ENCODE measurements at regions not wholly inside any gene's neighbourhood (a gene's known extent, or its start where the extent isn't known, plus 50 kb on each side); places are given as distances from the start of the nearest gene placed in this dataset.

DNA sequence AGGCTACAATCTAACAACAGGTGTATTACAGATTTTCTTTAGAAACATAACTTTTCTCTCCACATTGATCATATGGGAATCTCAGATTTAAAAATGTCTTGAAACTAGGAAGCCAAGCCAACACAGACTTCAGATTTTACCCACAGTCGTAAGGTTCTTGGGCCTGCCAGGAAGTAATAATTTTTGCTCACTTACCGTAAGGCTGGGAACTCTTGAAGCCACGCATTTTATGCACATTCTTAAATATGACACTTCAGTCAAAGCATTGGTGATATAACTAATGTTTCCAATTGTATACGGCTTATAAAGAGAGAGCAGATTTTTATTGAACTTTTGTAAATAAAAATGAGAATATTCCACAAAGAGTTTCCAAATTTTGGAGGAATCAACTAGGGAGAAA is 328.9 kb upstream of the TRPC7 start:
- no peak for DNase-seq (ENCODE audit: low read depth)

DNA sequence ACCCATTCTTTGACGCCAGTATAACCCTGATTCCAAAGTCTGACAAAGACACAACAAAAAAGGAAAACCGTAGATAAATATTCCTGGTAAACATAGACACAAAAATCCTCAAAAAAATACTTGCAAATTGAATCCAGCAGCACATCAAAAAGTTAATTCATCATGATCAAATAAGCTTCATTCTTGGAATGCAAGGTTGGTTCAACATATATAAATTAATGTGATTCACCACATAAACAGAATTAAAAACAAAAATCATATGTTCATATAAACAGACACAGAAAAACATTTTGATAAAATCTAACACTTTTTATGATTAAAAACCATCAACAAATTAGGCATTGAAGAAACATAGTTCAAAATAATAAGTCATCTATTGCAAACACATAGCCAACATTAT is 324.2 kb upstream of the TRPC7 start:
- DNase-seq (ENCODE audit: low read depth), result no peak

DNA sequence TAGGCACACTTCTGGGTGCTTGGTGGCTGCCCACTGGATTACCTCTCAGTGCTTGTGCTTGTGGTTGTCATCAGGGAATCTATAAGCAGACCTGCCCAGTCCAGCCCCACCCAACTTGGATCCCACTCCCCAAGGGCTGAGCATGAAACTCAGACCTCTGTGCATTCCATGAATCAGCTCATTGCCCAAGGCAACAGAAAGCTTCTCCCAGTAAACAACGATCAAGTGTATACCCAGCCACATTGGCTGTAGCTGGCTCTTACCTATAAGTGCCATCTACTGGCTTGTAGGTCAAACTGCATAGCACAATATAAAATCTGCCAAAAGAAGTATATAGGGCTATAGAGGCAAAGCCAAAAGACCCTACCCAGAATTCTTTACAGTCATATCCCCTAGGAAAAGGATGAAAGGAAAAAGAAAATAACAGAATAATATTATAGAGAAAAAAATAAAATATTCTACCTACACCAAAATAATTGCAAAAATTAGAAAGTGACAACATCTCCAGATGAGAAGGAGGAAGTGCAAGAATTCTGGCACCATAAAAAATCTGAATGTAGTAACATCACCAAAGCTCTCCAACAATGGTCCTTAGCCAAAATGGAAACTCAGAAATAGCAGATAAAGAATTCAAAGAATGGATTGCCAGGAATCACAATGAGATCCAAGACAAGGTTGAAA is 321.0 kb upstream of the TRPC7 start:
- no peak for DNase-seq (ENCODE audit: low read depth)

DNA sequence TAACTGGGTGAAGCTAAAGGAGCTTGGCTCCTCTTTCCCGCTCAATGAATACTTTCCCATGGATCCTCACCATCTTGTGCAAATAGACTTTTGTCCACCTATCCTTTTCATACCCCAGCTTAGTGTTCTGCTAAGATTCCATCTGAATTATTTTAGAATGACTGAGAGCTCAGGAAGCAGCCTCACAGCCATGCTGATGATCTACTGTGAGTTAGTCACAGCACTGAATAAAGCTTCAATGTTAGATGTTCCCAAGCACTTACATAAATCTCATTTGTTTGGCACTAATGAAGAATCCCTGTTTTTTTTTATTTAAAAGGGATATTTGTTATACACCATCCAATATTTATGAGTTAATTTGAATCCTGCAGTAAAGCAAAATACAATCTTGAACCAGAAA is 317.6 kb upstream of the TRPC7 start:
- no peak for DNase-seq (ENCODE audit: low read depth)

DNA sequence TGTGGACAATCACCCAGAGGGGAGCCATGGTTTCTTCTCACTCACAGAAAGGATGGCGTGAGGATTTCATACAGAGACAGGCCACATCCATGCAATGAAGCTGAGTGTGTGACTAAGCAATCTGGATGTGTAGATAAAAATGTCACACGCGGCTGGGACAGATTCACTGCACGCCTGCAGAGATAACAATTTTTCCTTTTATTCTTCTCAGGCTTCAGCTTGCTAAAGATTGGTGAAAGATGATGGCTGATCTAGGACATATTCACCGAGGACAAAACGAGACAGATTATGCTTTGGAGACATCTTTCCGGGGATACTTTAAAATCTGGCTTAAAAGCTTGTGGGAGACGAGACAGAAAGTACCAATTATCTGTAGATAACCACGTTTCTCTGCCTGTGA is 313.9 kb upstream of the TRPC7 start:
- no peak for DNase-seq (ENCODE audit: low read depth)

DNA sequence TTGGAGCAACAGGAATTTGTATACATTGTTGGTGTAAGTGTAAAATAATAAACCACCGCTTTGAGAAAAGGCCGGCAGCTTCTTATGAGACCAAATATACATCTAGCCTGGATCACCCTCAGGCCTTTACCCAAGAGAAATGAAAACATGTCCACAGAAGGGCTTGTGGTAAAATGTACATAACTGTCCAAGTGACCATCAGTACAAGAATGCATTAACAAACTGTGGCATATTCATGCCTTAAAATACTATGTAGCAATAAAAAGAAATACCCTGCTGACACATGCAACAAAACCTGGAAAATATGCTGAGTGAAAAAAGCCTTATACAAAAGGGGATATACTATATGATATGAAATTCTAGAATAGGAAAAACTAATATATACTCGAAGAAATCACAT is 311.9 kb upstream of the TRPC7 start:
- no peak for DNase-seq (ENCODE audit: low read depth)

DNA sequence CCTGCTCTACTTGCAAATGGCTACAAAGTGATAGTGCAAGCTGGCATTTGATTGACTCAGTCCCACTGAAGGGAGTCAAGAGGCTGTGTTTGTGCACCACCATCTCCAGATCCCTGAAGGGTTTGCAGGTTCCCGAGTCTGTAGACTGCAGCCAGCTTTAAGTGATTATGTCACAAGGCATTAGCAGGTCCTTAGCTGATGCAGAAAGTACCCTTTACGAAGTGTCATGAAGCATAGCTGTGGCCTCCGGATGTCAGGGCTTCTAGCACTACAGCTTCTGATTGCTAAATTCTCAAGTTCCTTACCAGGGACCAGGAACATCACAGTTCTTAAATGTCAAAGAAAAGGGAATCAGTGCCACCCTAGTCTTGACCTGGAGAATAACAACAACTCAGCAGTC is 311.3 kb upstream of the TRPC7 start:
- DNase-seq (ENCODE audit: low read depth), result no peak

DNA sequence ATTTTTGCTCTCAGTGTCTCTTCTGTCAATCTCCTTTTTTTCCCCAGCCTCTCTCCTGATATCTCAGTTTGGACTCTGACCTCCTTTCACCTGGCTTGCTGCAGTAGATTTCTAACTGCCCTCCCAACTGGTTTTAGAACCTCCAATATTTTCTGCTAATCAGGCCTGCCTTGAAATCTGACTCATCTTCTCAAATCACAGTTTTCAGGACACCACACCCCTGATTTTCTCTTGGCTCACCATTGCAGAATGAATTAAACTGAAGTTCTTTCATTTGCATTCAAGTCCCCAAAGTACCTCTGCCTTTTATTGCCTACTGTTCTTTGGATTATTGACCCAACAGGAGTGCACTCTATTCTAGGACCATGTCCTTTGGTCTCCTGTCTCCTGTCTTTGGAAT is 310.4 kb upstream of the TRPC7 start:
- no peak for DNase-seq (ENCODE audit: low read depth)

DNA sequence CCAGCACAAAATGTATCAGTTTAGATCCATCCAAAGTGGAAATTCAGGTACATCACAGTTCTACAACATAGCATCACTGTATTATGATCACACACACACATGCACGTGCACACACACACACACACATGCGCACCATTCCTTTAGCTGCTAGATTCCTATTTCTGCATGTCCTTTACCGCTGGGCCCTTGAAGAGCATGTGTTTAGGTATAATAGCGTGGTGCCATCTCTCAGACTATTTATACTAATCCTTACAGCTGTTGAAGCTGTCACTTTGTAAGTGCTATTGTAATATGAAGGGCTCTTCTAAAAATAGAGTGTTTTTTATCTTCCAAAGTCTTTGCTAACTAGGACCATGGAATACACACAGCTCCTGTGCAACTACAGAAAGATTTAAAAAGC is 308.8 kb upstream of the TRPC7 start:
- no peak for DNase-seq (ENCODE audit: low read depth)

DNA sequence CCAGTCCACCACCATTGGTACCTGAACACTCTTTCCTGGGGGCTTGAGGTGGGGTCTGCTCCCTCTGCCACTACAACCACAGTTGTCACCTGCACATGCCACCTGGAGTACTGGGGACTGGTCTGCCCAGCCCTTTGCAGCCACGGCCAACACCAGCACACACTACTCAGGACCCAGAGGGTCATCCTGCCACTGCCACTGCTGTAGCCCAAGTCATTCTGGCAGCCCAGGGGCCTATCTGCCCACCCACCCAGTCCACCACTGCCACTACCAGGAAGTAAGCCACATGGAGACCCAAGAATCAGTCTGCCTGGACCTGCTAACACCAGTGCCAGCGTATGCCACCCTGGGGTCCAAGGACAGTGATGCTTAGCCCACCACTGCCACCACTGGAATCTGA is 302.4 kb upstream of the TRPC7 start:
- DNase-seq (ENCODE audit: low read depth), result no peak

DNA sequence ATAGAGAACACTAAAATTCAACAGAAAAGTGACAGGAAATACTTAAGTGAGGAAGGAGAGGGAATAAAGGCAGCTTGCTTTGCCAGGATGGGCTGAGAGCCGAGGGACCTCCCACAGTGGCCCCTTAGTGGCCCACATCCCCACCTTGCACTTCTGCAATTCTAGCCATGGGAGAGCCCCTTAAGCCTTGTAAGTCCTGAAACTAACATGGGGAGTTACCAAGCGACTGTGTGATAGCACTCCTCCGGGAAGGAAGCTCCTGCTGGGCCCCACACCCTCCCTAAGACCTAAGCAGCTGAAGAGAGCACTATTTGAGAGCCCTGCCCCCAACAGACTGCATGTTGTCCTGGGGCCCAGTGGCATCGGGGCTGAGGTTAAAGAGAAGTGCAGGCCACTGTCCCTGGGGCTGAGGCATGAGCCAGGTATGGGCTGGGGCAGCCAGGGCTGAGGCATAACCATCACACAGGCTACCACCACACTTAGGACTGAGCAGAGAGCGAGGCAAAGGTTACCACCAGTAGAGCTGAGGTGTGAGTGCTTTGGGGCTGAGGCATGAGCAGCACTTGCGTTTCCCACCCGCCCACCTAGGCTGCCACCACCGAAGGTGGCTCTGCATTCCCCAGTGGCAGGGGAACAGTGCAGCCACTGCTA is 301.8 kb upstream of the TRPC7 start:
- no peak for DNase-seq (ENCODE audit: low read depth)

DNA sequence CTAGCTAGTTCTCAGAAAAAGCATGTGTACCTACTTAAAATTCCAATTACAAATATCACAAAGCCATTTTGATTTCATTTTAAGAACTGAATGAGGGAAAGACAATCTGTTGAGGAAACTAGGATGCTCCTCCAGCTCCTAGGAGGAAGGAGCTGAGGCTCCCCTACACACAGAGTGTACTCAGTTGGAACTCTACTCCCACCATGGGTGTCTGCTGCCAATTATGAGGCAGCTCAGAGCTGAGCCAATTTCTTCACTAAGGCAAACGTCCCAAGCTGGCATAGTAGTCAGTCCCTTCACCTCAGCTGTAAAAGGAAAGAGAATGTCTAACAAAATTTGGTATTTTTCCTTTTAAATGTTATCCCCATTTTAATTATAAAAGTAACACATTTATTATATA is 300.0 kb upstream of the TRPC7 start:
- no peak for DNase-seq (ENCODE audit: low read depth)

DNA sequence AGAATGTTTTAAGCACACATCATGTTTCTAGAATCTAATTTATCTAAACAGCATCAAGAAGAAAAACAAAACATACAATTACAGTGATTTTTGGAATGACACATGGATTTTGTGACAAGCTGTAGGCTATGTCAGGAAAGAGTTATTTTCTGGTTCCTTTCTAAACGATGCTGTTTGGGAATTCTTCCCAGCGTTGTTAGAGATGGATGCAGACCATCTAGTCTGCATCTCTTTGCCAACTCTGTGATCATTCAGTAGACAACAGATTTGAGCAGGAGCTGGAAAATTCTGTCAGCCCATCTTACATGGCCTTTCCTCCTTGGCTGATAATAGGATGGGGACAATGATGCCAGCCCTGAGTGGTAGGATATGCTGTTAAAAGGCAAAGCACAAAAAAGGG is 295.7 kb upstream of the TRPC7 start:
- DNase-seq (ENCODE audit: low read depth), result no peak

DNA sequence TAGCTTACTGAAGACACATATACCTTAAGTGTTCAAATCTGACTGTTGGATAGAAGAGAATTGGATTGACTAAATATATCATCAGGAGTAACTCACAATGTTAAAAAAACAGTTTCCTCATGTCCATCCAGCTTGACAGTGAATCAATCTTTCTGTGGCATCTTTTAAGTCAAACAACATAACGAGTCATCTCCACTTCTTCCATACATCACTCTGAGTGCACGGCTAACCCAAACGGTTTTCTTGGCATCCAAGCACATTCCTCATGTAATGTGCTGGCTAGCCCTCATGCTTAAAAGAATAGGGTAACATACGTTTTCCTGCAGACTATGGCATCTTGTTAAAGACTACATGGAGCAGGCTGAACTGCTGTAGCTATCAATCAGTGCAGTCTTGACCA is 291.5 kb upstream of the TRPC7 start:
- DNase-seq (ENCODE audit: low read depth), result no peak

DNA sequence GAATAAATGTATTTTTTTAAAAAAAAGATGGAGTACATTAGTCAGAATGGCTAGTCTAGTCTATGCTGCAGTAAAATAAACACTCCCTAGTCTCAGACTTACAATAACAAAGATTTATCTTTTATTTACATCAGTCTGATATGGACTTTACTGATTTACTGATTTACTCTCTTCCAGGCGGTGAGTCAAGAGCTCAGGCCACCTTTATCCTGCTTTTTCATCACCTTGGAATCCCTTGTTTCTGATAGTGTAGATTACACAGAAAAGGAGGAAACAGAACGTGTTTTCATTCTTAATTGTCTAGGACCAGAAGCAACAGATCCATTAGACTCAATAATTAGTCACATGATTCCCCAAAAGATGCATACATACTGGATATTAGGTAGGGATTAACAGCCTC is 290.1 kb upstream of the TRPC7 start:
- no peak for DNase-seq (ENCODE audit: low read depth)

DNA sequence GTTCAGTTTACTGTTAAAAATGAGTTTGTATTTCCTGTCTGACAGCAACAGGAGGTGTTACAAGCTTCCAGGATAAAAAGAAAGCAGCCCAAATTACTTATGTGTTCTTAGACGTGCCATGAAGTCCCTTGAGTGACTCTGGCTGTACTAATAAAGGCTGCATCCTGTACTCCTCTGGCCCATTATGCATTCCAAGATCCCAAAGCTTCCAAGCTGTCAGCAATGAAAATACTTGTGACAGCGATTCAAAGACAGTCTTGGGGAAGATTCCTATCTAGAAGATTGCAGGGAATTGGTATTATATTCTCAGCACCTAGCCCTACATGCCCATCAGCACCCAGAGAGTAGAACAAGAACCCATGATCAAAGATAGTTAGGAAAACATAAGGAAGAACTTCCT is 281.6 kb upstream of the TRPC7 start:
- DNase-seq (ENCODE audit: low read depth), result no peak

DNA sequence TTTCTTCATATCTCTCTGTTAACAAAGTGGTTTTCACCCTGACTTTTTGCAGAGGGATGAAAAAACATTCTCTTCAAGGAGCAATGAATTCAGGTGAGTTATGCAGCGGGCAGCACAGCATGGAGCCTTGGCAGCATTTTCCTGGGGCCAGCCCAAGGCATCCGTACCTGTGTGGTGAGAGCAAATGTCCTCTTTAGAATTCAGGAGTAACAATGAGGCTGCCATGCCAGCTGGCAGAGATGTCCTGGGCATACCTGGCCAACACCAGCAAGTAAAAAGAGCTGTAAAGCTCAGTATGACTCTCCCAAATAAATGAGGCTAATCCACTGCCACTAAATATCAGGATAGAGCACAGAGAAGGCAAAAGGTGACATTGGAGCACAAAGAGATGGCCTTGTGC is 277.6 kb upstream of the TRPC7 start:
- DNase-seq (ENCODE audit: low read depth), result no peak

DNA sequence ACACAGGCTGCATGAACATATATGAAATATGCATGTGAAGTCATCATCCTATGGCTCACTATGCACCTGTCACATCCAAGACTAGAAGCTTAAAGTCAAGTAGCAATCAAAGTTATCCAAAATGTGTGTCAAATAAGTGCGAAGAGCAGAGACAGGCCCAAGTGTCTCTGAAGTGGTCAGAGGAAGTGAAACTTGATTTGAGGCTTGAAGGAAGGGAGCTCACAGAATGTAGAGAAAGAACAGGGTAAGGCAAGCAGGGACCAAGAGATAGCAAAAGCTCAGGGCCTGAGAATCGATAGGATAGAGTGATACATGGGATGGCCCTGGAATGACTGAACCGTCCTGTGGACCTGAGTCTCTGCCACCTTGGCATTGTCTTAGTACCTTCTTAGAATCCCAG is 274.3 kb upstream of the TRPC7 start:
- no peak for DNase-seq (ENCODE audit: low read depth)

DNA sequence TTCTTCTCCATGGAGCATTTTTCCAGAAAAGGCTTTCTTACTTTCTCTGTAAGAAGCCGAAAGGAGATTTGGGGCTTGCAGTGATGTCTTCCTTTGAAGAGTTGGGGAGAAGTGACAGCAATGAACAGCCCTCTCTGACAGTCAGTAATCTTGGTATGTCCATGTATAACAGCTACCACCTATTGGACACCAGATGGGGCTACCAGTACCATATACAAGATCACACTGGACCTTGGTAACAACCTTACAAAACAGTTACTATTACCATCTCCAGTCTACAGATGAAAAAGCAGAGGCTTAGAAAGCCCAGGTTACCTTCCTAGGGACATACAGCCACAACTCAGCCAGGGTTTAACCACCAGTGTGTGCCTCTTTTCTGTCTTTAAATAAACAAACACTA is 272.7 kb upstream of the TRPC7 start:
- DNase-seq (ENCODE audit: low read depth), result no peak

DNA sequence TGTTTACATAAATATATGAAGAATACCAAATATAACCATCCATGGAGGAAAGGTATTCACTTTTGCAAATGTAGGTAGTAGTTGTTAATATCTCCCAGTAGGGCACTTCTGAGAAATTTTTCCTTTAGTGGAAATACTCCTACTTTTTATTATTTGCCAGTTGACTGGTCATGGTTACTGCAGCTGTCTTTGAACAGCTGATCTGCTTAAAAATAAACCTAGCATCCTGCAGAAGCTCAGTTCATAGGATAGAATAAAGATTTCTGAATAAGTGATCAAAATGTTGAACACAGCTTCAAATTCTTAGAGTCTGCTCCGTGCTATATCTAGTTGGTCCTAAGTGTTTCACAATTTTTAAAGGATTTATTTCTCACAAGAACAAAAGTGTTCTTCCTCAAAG is 270.7 kb upstream of the TRPC7 start:
- no peak for DNase-seq (ENCODE audit: low read depth)

DNA sequence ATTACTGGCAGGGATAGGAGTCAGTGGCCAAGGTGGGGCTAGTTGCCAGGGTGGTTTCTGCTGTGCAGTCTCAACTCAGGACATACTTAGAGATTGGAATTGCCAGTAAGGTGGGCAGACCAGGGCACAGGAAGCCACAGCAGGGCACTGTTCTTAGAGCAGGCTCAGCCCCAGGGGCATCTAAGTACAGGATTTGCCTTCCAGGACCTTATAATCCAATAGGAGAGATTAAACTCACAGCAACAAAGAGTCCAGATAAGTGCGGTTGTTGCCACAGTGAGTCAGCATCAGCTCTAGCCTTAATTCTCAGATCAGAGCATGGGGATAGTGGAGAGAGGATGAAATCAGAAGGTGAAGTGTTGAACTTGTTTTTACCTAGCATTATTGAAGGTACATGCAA is 265.8 kb upstream of the TRPC7 start:
- no peak for DNase-seq (ENCODE audit: low read depth)

DNA sequence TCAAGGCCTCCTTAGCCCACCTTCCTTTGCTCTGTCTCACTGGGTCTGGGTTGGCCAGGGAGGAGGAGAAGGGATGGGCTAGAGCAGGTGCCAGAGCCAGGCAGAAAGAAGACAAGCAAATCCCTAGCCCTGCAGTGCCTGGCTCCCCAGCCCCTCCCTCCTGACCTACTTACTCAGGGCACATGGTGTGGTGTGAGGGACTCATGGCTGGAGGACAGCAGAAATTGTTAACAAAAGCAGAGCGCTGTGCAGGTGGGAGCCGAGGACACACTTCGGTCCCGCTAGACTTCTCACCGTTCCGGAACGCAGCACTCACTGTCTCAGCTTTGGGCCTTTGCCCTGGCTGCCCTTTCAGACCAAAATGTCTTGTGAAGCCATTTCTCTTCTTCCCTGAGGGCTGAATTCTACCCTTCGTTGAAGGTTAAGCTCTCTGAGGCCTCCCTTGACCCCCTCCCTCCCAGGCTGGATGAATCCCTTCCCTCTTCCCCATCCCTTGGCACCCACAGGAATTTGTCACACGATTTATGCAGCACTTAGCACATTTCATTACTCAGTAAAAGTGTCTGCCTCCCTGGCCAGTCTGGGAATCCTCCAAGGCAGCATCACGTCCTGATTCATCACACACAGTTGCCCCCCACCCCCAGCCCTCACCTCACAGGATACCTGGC is 263.9 kb upstream of the TRPC7 start:
- no peak for DNase-seq (ENCODE audit: low read depth)

DNA sequence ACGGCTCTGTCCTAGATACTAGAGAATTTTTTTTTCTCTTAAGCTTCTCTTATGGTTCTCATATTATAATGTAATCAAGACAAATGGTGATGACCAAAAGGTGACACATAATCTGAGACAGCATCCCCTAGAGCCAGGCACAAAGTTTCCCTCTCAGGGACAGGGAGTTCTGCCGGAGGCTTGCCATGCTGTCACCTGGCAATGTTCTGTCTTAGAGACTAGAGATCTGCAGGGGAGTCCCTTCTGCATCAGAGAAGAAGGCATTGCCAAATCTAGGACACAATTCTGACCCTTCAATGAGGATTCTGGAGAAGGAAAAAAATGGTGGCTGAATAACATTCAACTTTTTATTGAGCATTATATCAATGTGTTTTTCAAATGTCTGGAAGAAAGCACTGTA is 261.2 kb upstream of the TRPC7 start:
- no peak for DNase-seq (ENCODE audit: low read depth)

DNA sequence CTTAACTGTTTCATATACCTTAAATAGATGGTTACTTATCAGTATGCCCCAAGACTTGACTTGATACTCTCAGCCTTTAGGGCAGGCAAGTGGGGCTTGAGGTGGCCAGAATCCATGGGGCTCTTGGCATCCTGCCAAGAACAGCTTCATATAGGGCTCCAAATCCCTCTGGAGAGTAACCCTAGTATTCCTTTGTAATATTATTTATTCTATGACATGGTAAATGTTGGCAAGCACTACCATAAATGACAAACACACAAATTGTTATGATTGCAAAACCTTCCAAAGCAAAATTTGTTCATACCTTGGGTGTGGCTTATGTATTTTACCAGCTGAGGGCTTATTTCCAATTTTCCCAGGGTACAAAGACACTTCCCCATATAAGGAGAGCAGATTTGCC is 257.4 kb upstream of the TRPC7 start:
- DNase-seq (ENCODE audit: low read depth), result no peak
